SK-N-SH (cell line): ENCODE measurements at regions not wholly inside any gene's neighbourhood (a gene's known extent, or its start where the extent isn't known, plus 50 kb on each side); places are given as distances from the start of the nearest gene placed in this dataset.

Experiments
- CTCF ChIP-seq: fragments of 200-600 bp; sonication (generic); IDR thresholded peaks from 2 replicates; pipeline ENCODE4 v1.6.1; 2017; ENCODE audit warnings: antibody characterized with exemption, mild to moderate bottlenecking, moderate library complexity
- EP300 ChIP-seq, 2 experiments: IDR thresholded peaks; 2 replicates each; pipeline versions ENCODE4 v1.4.0 to v1.6.1; 2012; ENCODE audit warnings: borderline replicate concordance in 1 of 2, low read depth in 1 of 2, low read length in 1 of 2
- FOXJ3 ChIP-seq: sonication (generic); formaldehyde crosslinking; IDR thresholded peaks from 2 replicates; pipeline ENCODE4 v1.5.1; 2020; ENCODE audit warnings: mild to moderate bottlenecking, missing genetic modification reagents
- NRF1 ChIP-seq: IDR thresholded peaks from 2 replicates; pipeline ENCODE4 v1.6.1; 2012; ENCODE audit warnings: low read depth, mild to moderate bottlenecking, low read length
- PBX3 ChIP-seq: IDR thresholded peaks from 2 replicates; pipeline ENCODE4; 2012
- RAD21 ChIP-seq: IDR thresholded peaks from 2 replicates; pipeline ENCODE4 v1.6.1; 2012; ENCODE audit warnings: mild to moderate bottlenecking, low read length
- TAF1 ChIP-seq: IDR thresholded peaks from 2 replicates; pipeline ENCODE4 v1.6.1; 2012; ENCODE audit warnings: low read depth, mild to moderate bottlenecking, low read length, moderate library complexity, borderline replicate concordance

GRCh38 chr3:148034353-148034752 is 625.2 kb downstream of the ZIC1 start:
- no peak for TF ChIP-seq NRF1
- no peak for TF ChIP-seq CTCF
- TF ChIP-seq EP300 (IDR thresholded peaks at IDR 0.05; ENCODE audit: borderline replicate concordance in 1 of 2, low read depth in 1 of 2, low read length in 1 of 2), result no peak
- no peak for TF ChIP-seq FOXJ3 (CRISPR knock-in tag)
- TF ChIP-seq TAF1, result no peak
- TF ChIP-seq PBX3, result no peak
- no peak for TF ChIP-seq RAD21
